ENCODE measurements at regions not wholly inside any gene's neighbourhood (a gene's known extent, or its start where the extent isn't known, plus 50 kb on each side); places are given as distances from the start of the nearest gene placed in this dataset.

DNA sequence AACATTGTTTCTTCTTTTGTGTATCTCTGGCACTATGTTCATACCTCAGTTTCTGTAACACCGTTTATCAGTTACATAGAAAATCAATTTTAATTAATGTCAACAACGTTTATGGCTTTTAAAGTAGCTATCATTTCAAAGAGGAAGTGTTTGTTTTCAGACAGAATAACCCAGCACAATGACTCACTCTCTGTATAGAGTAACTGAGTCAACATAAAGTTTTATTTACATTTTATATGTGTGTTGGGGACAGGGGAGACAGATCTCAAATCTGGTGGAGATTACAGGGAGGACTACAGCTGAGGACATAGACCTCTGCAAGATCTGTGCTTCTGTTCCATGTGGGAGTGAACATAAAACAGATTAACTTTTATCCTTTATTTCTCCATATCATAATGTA lies 2590.1 kb downstream of the PCDH9 start:
- TF ChIP-seq CTCF (IDR thresholded peaks at IDR 0.05) (no peak), POLR2AphosphoS5 (IDR thresholded peaks at IDR 0.05) (no peak), POLR2A (IDR thresholded peaks at IDR 0.05) (no peak)

All from suprapubic skin (tissue), 4 donors.